ENCODE measurements at regions not wholly inside any gene's neighbourhood (a gene's known extent, or its start where the extent isn't known, plus 50 kb on each side); places are given as distances from the start of the nearest gene placed in this dataset.

DNA sequence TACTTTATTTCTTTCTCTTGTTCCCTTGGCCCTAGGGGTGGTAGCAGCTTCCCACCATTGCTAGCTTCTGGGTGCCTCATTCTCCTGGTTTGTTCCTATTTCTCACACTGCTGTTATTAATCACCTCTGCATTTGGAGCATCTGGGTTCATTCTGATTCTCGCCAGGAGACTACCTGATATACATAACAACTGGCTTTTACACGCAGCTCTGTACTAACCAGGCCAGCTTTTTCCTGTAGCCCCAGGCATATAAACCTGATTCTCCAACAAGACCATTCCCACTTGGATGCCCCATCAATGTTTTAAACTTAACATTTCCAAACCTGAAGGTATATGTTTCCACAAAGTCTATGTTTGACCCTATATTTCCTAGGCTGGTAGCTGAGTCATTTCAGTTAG lies 403.9 kb upstream of the DCC start:
- TF ChIP-seq, protein P1, sequence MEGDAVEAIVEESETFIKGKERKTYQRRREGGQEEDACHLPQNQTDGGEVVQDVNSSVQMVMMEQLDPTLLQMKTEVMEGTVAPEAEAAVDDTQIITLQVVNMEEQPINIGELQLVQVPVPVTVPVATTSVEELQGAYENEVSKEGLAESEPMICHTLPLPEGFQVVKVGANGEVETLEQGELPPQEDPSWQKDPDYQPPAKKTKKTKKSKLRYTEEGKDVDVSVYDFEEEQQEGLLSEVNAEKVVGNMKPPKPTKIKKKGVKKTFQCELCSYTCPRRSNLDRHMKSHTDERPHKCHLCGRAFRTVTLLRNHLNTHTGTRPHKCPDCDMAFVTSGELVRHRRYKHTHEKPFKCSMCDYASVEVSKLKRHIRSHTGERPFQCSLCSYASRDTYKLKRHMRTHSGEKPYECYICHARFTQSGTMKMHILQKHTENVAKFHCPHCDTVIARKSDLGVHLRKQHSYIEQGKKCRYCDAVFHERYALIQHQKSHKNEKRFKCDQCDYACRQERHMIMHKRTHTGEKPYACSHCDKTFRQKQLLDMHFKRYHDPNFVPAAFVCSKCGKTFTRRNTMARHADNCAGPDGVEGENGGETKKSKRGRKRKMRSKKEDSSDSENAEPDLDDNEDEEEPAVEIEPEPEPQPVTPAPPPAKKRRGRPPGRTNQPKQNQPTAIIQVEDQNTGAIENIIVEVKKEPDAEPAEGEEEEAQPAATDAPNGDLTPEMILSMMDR (IDR thresholded peaks at IDR 0.05), result no peak
- no peak for TF ChIP-seq POLR2A (IDR thresholded peaks at IDR 0.05; ENCODE audit: low read depth)

Data from esophagus muscularis mucosa (tissue), 3 donors.